ENCODE measurements at regions not wholly inside any gene's neighbourhood (a gene's known extent, or its start where the extent isn't known, plus 50 kb on each side); places are given as distances from the start of the nearest gene placed in this dataset.

DNA sequence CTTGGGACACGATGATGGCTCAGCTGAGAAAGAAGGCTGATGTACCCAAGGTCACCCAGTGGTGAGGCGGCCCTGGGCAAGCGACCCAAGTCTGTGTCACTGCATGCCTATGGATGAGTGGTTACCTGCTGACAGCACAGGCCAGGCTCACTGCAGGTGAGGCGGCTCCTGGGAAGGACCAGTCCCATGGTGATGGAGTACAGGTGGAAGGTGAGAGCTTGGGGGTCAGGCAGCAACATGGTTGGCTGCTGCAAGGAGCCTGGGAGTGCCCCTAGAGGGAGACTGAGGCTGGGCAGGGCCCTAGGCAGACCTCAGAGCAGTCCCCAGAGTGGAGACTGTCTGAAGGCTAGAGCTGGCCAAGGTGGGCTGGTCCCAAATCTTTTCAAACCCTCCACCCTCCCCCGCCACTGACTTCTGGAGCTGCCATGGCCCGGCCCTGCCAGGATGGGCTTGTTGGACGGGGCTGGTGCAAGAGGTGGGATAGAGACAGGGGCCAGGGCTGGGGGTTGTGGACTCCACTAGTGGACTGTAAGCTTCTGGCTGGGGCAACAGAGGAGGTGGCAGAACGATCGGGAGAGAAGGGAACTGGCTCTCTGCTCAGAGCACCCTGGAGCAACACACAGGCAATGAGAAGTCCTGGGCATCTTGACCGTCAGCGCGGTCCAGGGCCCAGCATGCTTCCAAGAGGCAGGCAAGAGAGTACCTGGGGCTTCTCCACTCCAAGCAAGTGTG, 72.5 kb upstream of the SLC6A11 start:
- DNase-seq, result no peak

GRCh38 chr3:10744098-10744465, 71.9 kb upstream of the SLC6A11 start:
- DNase-seq, result no peak

GRCh38 chr3:10745392-10745791, 70.6 kb upstream of the SLC6A11 start:
- DNase-seq, result no peak

GRCh38 chr3:10746001-10746400, 70.0 kb upstream of the SLC6A11 start:
- DNase-seq, result no peak

DNA sequence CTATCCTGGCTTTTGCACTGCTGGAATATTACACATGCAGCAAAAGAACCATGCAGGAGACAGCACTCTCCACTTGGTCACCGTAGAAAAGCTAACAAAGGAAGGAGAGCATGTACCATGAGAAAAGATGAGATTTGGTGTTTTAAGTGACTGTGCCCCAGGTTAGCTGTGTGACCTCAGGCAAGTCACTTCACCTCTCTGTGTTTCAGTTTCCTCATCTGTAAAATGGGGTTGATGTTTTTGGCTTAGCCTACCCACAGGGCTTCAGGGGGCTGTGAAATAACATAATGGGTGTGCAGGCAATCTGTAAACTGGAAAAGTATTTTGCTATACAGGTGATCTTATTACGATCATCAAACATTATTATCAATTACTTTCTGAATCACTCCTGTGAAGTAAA, 69.3 kb upstream of the SLC6A11 start:
- DNase-seq, result no peak

DNA sequence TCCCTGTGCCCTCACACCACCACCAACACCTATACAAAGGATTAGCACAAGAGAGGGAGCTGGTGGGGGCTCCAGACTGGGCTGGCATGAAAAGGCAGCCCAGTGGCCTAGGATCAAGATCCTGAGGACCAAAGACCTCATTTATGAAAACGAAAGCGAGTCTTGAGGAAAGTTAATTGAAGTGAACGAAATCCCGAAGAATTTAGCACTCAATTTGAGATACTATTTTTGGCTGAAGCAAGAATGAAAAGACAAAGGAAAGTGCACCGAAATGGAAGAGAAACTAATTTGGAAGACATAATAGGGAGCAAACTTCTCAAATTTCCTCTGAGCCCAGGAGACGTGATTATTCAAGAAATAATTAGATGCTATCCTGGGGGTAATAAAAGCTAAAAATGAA, 68.7 kb upstream of the SLC6A11 start:
- no peak for DNase-seq

DNA sequence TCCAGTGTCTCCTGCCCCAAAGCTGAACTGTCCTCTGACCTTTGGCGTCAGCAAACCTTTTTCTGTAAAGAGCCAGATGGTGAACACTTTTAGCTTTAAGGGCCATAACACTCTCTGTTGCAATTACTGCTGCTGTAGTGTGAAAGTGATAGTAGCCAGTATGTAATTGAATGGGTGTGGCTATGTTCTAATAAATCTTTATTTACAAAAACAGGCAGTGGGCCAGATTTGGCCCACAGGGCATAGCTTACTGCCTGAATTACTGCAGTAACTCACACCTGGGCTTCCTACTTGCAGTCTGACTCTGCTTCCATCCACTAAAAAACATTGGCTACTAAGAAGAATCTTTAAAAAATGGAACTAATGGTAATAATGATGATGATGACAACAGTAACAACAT, 68.0 kb upstream of the SLC6A11 start:
- no peak for DNase-seq

DNA sequence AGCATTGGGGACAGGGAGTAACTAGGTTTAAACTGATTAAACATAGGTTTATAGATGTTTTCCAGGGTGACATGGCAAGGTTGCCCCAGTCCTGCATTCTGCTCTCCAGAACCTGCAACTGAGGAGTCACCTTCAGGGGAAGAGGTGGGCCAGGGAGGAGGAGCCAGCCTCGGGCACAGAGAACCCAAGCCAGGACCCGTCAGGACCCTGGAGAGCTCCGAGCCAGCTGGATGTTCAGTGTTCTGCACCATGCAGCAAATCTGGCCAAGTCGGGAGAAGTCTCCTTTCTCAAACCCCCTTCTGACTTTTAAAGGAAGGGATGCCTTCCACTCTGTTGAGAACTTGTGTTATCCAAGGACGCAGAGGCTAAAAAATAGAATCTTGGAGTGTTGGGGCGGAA, 62.1 kb upstream of the SLC6A11 start:
- DNase-seq, result no peak

DNA sequence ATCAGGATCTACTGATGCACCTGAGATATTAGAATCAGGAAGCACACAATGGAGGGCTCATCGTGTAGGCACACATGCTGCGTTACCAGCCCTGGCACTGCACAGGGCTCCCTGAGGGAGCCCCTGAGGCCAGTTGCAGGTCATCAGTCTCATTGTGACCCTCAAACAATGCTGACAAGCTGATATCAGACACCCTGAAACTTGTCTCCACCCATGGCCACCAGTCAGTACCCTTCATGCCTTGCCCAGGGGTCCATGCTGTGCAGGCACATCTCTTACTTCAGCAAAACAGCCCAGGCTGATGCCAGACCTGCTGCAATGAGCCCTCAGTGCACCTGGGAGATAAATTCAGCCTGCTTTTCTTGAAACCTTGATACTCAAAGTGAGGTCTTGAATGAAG, 59.5 kb upstream of the SLC6A11 start:
- no peak for DNase-seq

- DNase-seq, result no peak
Observed at GRCh38 chr3:10757021-10757820, 58.8 kb upstream of the SLC6A11 start.

DNA sequence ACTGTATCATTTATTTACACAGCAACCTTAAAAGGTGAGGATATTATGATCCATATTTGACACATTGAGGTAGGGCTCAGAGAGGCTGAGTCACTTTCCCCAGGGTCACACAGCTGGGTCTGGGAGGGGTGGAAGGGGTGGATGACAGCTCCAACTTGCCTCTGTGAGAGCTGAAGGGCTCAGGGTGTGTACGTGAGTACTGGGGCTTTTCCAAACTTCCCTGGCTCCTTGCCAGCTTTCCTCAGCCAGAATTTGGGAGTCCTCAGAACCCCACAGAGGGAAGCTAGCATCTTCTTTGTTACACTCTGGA, 58.3 kb upstream of the SLC6A11 start:
- no peak for DNase-seq

DNA sequence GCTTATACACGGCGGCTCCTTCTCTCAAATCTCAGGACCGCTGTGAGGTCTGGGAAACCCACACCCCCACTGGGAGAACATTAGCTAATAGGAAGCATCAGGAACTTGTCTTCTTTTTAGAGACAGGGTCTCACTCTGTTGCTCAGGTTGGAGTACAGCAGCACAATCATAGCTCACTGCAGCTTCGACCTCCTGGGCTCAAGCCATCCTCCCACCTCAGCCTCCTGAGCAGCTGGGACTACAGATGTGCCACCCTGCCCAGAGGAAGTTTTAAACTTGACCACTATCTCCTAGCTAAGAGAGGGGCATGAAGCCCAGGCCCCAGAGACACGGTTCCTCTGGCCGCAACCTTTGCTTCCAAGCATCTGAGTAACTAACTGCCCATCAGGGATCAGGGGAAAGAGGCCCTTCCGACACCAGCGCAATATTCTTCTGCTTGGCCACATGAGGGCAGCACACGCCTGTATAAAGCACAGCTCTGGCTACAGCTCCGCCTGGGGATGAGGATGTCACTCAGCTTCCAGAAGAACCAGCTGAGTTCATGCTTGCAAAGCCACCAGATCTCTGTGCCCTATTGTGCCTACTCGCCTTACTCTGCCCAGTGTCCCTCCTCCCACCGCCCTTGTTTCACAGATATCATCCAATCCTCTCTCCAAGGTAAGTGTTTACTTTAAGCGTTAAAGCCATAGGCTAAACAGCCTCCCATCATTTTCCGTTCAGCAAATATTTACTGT, 57.6 kb upstream of the SLC6A11 start:
- peak; percentile 70 for DNase-seq

GRCh38 chr3:10759495-10759894, 56.5 kb upstream of the SLC6A11 start:
- no peak for DNase-seq

- no peak for DNase-seq
Observed at GRCh38 chr3:10760199-10760598, 55.8 kb upstream of the SLC6A11 start.

GRCh38 chr3:10761583-10761982, 54.4 kb upstream of the SLC6A11 start:
- DNase-seq, result no peak

DNA sequence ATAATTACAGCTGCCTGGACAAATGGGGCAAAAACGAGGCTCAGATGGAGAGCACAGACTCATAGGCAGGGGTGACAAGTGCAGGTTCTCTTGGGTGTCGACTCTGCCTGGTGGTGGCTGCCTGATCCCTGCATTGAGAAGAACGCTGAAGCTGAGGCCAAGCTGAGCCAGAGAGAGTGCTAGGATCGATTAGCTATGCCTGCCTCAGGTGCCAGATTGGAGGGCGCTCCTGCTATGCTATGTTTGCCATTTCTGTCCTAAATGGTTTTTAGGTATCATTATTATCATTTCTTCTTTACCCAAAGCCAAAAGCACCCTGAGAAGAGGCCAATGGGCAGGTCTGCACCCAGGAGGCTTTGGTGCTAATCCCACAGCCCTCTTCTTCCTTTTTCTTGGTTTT, 53.9 kb upstream of the SLC6A11 start:
- DNase-seq, result no peak

- no peak for DNase-seq
Observed at GRCh38 chr3:10762611-10763247, 53.3 kb upstream of the SLC6A11 start.

GRCh38 chr3:10763248-10763620, 52.8 kb upstream of the SLC6A11 start:
- DNase-seq, result no peak

- no peak for DNase-seq
Observed at GRCh38 chr3:10763817-10764258, 52.2 kb upstream of the SLC6A11 start.

DNA sequence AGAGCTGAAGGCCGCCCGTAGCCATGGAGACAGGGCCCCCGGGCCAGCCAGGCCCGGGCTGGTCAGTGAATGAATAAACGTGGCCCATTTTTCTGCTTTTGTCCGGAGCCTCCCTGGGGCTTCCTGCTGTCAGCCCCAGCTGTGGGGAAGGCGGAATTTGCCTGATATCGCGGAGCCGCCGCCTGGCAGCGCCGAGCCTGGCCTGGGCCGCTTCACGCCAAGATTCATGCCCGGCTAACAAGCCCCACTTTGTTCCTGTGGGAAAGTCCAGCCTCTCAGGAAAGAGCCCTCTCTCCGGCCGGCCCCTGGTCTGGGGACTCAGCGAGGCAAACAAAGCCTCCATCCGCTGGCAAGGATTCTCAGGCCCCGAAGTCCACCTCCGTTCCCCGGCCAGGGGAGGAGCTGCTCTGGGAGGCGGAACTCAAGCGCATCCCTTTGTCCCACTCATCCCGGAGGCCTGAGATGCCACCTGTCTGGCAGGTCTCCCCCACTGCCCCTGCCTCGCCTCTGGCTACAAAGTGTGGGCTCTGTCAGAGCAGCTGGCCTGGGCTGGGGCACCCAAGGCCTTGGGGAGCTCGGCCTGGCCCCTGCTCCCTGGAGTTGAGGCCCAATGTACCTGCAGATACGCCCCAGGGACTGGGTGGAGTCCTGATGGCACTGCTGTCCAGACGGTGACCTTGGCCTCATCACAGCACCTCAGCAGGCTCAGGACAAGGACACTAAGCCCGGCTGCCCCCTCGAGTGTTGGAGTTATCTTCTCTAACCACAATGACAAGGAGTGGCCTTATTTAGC, 51.6 kb upstream of the SLC6A11 start:
- no peak for DNase-seq

DNA sequence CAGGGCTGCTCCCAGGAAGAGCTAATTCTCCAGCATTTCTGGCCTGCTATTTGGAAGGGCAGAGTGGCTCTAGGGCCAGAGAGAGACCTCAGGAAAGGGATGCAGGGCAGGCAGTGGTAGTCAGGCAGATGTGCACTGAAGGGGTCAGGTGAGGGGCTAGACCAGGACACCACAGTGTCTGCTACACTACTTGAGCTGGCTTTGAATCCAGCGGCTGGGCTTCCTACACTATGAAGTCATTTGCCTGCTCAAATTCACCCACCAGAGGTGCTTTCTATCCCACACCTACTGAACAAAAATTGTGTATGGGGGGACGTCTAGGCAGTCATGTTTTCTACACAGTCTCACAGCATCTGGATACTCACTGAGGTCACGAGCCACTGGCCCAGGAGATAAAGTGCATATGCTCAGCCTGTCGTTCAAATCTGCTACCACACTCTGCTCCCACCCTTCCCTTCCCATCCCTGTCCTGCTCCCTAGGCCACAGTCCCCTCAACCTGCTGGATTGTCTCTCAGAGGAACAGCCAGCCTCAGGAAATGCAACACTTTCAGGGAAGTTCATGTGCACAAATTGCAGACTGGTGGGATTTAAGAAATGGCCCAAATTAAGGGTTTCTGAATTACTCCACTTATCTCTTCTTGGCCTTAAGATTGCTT, 49.9 kb upstream of the SLC6A11 start:
- DNase-seq, result no peak

Measured in NCI-H1092 treated with DMSO at 0.1 percent for 48 hours (cell line).